Stomach (tissue), 4 donors: ENCODE measurements at regions not wholly inside any gene's neighbourhood (a gene's known extent, or its start where the extent isn't known, plus 50 kb on each side); places are given as distances from the start of the nearest gene placed in this dataset.

Experiments used
- CTCF ChIP-seq, 7 experiments: fragments of 450-650 bp in 4 of 7; fragments of 200-600 bp in 3 of 7; sonication (generic) in 3 of 7; IDR thresholded peaks; one replicate each; pipeline ENCODE4 v1.5.1; 2016 to 2019; ENCODE audit warnings: antibody characterized with exemption in 7 of 7, control low read depth in 2 of 7, mild to moderate bottlenecking in 1 of 7
- EP300 ChIP-seq: sonication (generic); formaldehyde crosslinking; IDR thresholded peaks from one replicate; pipeline ENCODE4 v1.6.1; 2017; ENCODE audit warnings: antibody characterized with exemption
- POLR2AphosphoS5 ChIP-seq, 3 donors: sonication (generic); formaldehyde crosslinking; IDR thresholded peaks; one replicate each; pipeline ENCODE4 v1.6.1; 2016; ENCODE audit warnings: antibody characterized with exemption in 3 of 3

GRCh38 chr4:134546279-134546678 lies 344.7 kb upstream of the PABPC4L start:
- no peak for TF ChIP-seq CTCF (IDR thresholded peaks at IDR 0.05)
- no peak for TF ChIP-seq EP300
- TF ChIP-seq POLR2AphosphoS5 (IDR thresholded peaks at IDR 0.05) = no peak
